ENCODE measurements at regions not wholly inside any gene's neighbourhood (a gene's known extent, or its start where the extent isn't known, plus 50 kb on each side); places are given as distances from the start of the nearest gene placed in this dataset.

GRCh38 chr5:40397091-40397490 lies 282.6 kb upstream of the PTGER4 start:
- H3K4me3 ChIP-seq (ENCODE audit: low read length) = no peak overlapping the region
- DNase-seq (ENCODE audit: low read depth) = no peak
- TF ChIP-seq, protein P1, sequence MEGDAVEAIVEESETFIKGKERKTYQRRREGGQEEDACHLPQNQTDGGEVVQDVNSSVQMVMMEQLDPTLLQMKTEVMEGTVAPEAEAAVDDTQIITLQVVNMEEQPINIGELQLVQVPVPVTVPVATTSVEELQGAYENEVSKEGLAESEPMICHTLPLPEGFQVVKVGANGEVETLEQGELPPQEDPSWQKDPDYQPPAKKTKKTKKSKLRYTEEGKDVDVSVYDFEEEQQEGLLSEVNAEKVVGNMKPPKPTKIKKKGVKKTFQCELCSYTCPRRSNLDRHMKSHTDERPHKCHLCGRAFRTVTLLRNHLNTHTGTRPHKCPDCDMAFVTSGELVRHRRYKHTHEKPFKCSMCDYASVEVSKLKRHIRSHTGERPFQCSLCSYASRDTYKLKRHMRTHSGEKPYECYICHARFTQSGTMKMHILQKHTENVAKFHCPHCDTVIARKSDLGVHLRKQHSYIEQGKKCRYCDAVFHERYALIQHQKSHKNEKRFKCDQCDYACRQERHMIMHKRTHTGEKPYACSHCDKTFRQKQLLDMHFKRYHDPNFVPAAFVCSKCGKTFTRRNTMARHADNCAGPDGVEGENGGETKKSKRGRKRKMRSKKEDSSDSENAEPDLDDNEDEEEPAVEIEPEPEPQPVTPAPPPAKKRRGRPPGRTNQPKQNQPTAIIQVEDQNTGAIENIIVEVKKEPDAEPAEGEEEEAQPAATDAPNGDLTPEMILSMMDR (conservative IDR thresholded peaks at IDR 0.05; ENCODE audit: low read depth, low read length) = no peak

DNA sequence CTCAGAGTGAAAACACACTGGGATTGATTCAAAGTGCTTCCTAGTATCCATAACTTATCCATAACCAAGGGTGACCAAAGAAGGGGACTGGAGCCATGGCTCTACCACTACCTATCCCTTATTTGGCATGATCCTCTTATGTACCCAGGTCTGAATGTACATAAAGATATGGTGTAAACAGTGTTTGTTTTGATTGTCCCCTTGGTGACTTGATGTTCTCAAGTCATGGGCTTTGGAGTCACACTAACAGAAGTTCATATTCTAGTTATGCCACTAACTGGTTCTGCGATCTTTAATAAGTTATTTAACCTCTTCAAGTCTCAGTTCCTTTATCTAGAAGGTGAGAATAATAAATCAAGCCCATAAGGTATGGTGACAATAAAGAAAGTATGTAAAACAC lies 283.4 kb upstream of the PTGER4 start:
- DNase-seq (ENCODE audit: low read depth) = no peak
- H3K4me3 ChIP-seq (ENCODE audit: low read length) = no peak overlapping the region
- TF ChIP-seq, protein P1 (conservative IDR thresholded peaks at IDR 0.05; ENCODE audit: low read depth, low read length) = no peak

- H3K4me3 ChIP-seq (ENCODE audit: low read length) = no peak overlapping the region
- TF ChIP-seq, protein P1 (conservative IDR thresholded peaks at IDR 0.05; ENCODE audit: low read depth, low read length) = no peak
- DNase-seq (ENCODE audit: low read depth) = no peak
Observed at GRCh38 chr5:40395251-40395650, 284.5 kb upstream of the PTGER4 start.

DNA sequence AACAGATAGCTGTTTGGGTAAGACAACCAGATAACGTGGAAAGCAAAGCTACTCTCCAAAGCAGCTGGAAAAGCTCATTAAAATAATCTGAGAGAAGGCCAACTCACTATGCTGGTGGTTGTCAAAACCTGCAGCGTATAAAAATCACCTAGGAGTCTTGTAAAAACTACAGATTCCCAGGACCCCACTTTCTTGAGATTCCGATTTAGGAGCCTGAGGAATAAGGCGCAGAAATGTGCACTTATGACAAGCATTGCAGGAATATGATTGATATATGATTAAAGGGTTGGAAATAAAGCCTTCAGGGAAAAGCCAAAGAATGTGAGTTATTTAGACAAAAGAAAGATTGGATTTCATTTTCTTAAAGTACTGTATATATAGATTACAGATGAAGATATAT lies 285.0 kb upstream of the PTGER4 start:
- H3K4me3 ChIP-seq (ENCODE audit: low read length) = no peak overlapping the region
- TF ChIP-seq, protein P1 (conservative IDR thresholded peaks at IDR 0.05; ENCODE audit: low read depth, low read length) = no peak
- no peak for DNase-seq (ENCODE audit: low read depth)

DNA sequence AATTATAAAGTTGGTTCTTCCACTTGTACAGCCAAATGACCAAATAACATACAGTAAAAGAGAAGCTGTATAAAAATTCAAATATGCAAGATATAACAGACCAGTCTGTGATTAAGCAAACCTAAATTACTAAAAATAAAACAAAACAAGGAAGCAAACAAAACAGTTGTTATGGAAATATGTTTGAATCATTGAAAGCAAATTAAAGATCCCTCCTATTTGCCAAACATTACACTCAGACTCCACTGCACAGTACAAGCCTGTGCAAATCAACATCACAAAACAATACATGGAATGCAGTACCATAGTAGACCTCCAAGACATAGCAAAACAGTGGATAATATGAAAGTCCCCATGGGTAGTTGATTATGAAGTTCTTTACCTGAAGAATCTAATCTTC lies 288.1 kb upstream of the PTGER4 start:
- no peak for DNase-seq (ENCODE audit: low read depth)
- no peak overlapping the region for H3K4me3 ChIP-seq (ENCODE audit: low read length)
- TF ChIP-seq, protein P1 (conservative IDR thresholded peaks at IDR 0.05; ENCODE audit: low read depth, low read length) = no peak

DNA sequence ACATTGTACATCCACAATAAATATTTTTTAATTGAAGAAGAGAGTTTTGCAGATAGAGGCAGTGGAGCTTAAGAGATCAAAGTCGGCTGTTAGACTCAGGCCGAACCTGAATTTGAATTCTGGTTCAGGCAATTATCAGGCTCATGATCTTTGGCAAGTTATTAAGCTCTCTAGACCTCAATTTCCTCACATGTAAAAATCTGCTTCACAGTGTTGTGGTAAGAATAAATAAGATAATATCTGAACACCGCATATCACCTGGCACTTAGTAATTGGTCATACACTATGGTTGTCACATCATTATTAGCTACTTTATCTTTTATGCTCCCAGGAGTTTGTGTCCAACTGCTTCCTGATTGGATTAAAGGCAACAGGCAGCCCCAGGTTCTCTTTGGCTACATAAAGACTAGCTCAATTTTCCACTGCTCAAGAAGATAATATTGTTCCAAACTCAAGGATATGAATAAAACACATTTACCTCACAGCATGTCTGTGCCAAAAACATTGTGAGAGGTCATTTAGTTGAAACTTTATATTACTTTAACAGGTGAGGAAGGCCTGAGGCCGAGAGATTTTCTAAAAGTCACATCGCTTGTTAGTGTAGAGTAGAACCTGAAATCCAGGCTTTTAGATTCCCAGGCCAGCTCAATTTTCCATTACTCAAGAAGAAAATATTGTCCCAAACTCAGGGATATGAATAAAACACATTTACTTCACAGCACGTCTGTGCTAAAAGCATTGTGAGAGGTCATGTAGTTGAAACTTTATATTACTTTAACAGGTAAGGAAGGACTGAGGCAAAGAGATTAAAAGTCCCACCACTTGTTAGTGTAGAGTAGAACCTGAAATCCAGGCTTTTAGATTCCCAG lies 289.2 kb upstream of the PTGER4 start:
- H3K4me3 ChIP-seq (ENCODE audit: low read length) = no peak overlapping the region
- DNase-seq (ENCODE audit: low read depth) = no peak
- TF ChIP-seq, protein P1 (conservative IDR thresholded peaks at IDR 0.05; ENCODE audit: low read depth, low read length) = no peak

DNA sequence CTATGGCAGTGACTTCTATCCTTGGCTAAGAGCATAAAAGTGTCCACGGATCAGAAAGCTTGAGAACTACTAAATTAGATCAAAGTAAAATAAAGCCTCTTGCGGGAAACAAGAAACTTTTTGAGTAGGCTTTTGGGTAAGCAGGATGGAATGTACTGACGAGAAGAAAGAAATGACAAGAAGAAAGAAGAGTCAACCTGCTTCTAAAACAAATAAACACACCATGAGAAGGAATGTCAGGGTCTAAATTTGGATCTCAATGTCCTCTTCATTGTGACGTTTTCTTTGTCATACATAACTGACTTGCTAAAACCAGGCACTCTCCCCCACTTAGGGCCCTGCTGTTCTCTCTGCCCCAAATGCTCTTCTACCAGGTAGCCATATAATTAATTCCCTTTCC lies 290.1 kb upstream of the PTGER4 start:
- TF ChIP-seq, protein P1 (conservative IDR thresholded peaks at IDR 0.05; ENCODE audit: low read depth, low read length) = no peak
- no peak overlapping the region for H3K4me3 ChIP-seq (ENCODE audit: low read length)

More for the DNA sequence above, 290.1 kb upstream of the PTGER4 start:
- DNase-seq (ENCODE audit: low read depth) = no peak

Measured in retinal pigment epithelial cell (primary cell).